Kidney capillary endothelial cell (primary cell): ENCODE measurements at regions not wholly inside any gene's neighbourhood (a gene's known extent, or its start where the extent isn't known, plus 50 kb on each side); places are given as distances from the start of the nearest gene placed in this dataset.
"Not testable (repeated sequence)": the region's sequence is repeated elsewhere in the genome, so short reads cannot be mapped to it uniquely, and the experiment has no call there.

ENCODE experiments used
- DNase-seq: peaks from one replicate; pipeline ENCODE4 v3.0.0-alpha.2; 2018; ENCODE audit warnings: low spot score

GRCh38 chr21:15431053-15431452 lies 298.7 kb upstream of the USP25 start:
- DNase-seq, result no peak

GRCh38 chr21:15433091-15433490 lies 296.7 kb upstream of the USP25 start:
- no peak for DNase-seq

GRCh38 chr21:15434163-15434905 lies 295.4 kb upstream of the USP25 start:
- no peak for DNase-seq

GRCh38 chr21:15436031-15436430 lies 293.8 kb upstream of the USP25 start:
- DNase-seq, result no peak

GRCh38 chr21:15437883-15438282 lies 291.9 kb upstream of the USP25 start:
- DNase-seq, result no peak

GRCh38 chr21:15439726-15440125 lies 290.1 kb upstream of the USP25 start:
- no peak for DNase-seq

GRCh38 chr21:15441060-15441493 lies 288.7 kb upstream of the USP25 start:
- DNase-seq, result no peak

GRCh38 chr21:15441992-15442391 lies 287.8 kb upstream of the USP25 start:
- no peak for DNase-seq

GRCh38 chr21:15442743-15443469 lies 286.9 kb upstream of the USP25 start:
- no peak for DNase-seq

GRCh38 chr21:15443740-15444117 lies 286.1 kb upstream of the USP25 start:
- DNase-seq, result no peak

GRCh38 chr21:15444118-15444960 lies 285.4 kb upstream of the USP25 start:
- no peak for DNase-seq

- DNase-seq, result no peak
These were observed 284.5 kb upstream of the USP25 start for GRCh38 chr21:15445327-15445726.

- DNase-seq, result no peak
These were observed 283.6 kb upstream of the USP25 start for GRCh38 chr21:15446223-15446622.

- DNase-seq, result no peak
These were observed 280.2 kb upstream of the USP25 start for GRCh38 chr21:15449556-15449955.

GRCh38 chr21:15453261-15453660 lies 276.5 kb upstream of the USP25 start:
- no peak for DNase-seq

- not testable (repeated sequence) for DNase-seq
These were observed 276.0 kb upstream of the USP25 start for GRCh38 chr21:15453785-15454184.

GRCh38 chr21:15454931-15455330 lies 274.9 kb upstream of the USP25 start:
- DNase-seq, result not testable (repeated sequence)

- DNase-seq, result no peak
These were observed 273.8 kb upstream of the USP25 start for GRCh38 chr21:15455819-15456462.

- DNase-seq, result no peak
These were observed 271.8 kb upstream of the USP25 start for GRCh38 chr21:15457965-15458364.

- DNase-seq, result no peak
These were observed 267.7 kb upstream of the USP25 start for GRCh38 chr21:15462092-15462491.

- no peak for DNase-seq
These were observed 263.5 kb upstream of the USP25 start for GRCh38 chr21:15466329-15466728.

GRCh38 chr21:15468368-15468767 lies 261.4 kb upstream of the USP25 start:
- no peak for DNase-seq
